KMS-11 (cell line): ENCODE measurements at regions not wholly inside any gene's neighbourhood (a gene's known extent, or its start where the extent isn't known, plus 50 kb on each side); places are given as distances from the start of the nearest gene placed in this dataset.

ENCODE experiments used
- H2AFZ ChIP-seq: fragments of 200-600 bp; sonication (generic); 2 replicates; pipeline ENCODE4 v1.6.1; 2016; ENCODE audit warnings: antibody characterized with exemption, mixed run types, low read depth
- H3K27ac ChIP-seq: fragments of 200-600 bp; sonication (generic); 2 replicates; pipeline ENCODE4 v1.6.1; 2016; ENCODE audit warnings: mild to moderate bottlenecking, mixed run types
- H3K27me3 ChIP-seq: fragments of 200-600 bp; sonication (generic); 2 replicates; pipeline ENCODE4 v1.6.1; 2017; ENCODE audit warnings: mild to moderate bottlenecking, low read depth, mixed run types, moderate library complexity; ENCODE audit not compliant: insufficient read depth
- H3K36me3 ChIP-seq: fragments of 200-600 bp; sonication (generic); 2 replicates; pipeline ENCODE4 v1.6.1; 2017; ENCODE audit warnings: mild to moderate bottlenecking, mixed run types; ENCODE audit not compliant: insufficient read depth
- H3K4me1 ChIP-seq: fragments of 200-600 bp; sonication (generic); 2 replicates; pipeline ENCODE4 v1.6.1; 2016; ENCODE audit warnings: mild to moderate bottlenecking, low read depth, mixed run types; ENCODE audit not compliant: poor library complexity, severe bottlenecking
- H3K4me2 ChIP-seq: fragments of 200-600 bp; sonication (generic); 2 replicates; pipeline ENCODE4 v1.7.0; 2016; ENCODE audit warnings: mild to moderate bottlenecking, mixed run types
- H3K4me3 ChIP-seq: fragments of 200-600 bp; sonication (generic); IDR thresholded peaks from 2 replicates; pipeline ENCODE4 v1.6.1; 2017; ENCODE audit warnings: low read depth, low read length, mixed read lengths; ENCODE audit not compliant: insufficient read depth
- H3K79me2 ChIP-seq: fragments of 200-600 bp; sonication (generic); 2 replicates; pipeline ENCODE4 v1.6.1; 2016; ENCODE audit warnings: low read depth, mixed run types; ENCODE audit not compliant: insufficient read depth
- H3K9ac ChIP-seq: fragments of 200-600 bp; sonication (generic); 2 replicates; pipeline ENCODE4 v1.6.1; 2016; ENCODE audit warnings: mild to moderate bottlenecking, mixed run types
- H4K20me1 ChIP-seq: fragments of 200-600 bp; sonication (generic); 2 replicates; pipeline ENCODE4 v1.6.1; 2016; ENCODE audit warnings: mild to moderate bottlenecking, mixed run types; ENCODE audit not compliant: insufficient read depth
- CTCF ChIP-seq: fragments of 200-600 bp; sonication (generic); conservative IDR thresholded peaks from 2 replicates; pipeline ENCODE4 v1.6.1; 2017; ENCODE audit warnings: low read depth, mild to moderate bottlenecking, antibody characterized with exemption, low read length, moderate library complexity, mixed read lengths

- no peaks in the 10 kb centered on the region for H3K27me3 ChIP-seq
- H3K4me1 ChIP-seq: no peaks in the 10 kb centered on the region
- H2AFZ ChIP-seq: no peak overlapping the region
- no peak overlapping the region for H3K4me2 ChIP-seq
- no peak overlapping the region for H3K9ac ChIP-seq
- H3K36me3 ChIP-seq: no peaks in the 10 kb centered on the region
- H4K20me1 ChIP-seq: no peaks in the 10 kb centered on the region
- TF ChIP-seq CTCF: no peak
- no peaks in the 10 kb centered on the region for H3K79me2 ChIP-seq
- no peak overlapping the region for H3K27ac ChIP-seq
- H3K4me3 ChIP-seq: no peak overlapping the region
Observed at GRCh38 chr6:101202867-101203374, 190.6 kb upstream of the GRIK2 start.

GRCh38 chr6:101203664-101204063, 189.8 kb upstream of the GRIK2 start:
- H4K20me1 ChIP-seq: no peaks in the 10 kb centered on the region
- H3K27me3 ChIP-seq: no peaks in the 10 kb centered on the region
- H3K9ac ChIP-seq: no peak overlapping the region
- H3K4me2 ChIP-seq: no peak overlapping the region
- H3K4me1 ChIP-seq: no peaks in the 10 kb centered on the region
- H3K4me3 ChIP-seq: no peak overlapping the region
- no peaks in the 10 kb centered on the region for H3K79me2 ChIP-seq
- H3K36me3 ChIP-seq: no peaks in the 10 kb centered on the region
- no peak overlapping the region for H2AFZ ChIP-seq
- TF ChIP-seq CTCF: no peak
- H3K27ac ChIP-seq: no peak overlapping the region

- H3K79me2 ChIP-seq: no peaks in the 10 kb centered on the region
- no peaks in the 10 kb centered on the region for H3K36me3 ChIP-seq
- no peak overlapping the region for H3K9ac ChIP-seq
- H3K4me1 ChIP-seq: no peaks in the 10 kb centered on the region
- no peak overlapping the region for H2AFZ ChIP-seq
- no peak overlapping the region for H3K27ac ChIP-seq
- no peak for TF ChIP-seq CTCF
- H4K20me1 ChIP-seq: no peaks in the 10 kb centered on the region
- no peaks in the 10 kb centered on the region for H3K27me3 ChIP-seq
- no peak overlapping the region for H3K4me3 ChIP-seq
- no peak overlapping the region for H3K4me2 ChIP-seq
Observed at GRCh38 chr6:101208152-101208551, 185.4 kb upstream of the GRIK2 start.

GRCh38 chr6:101212640-101213039, 180.9 kb upstream of the GRIK2 start:
- Histone ChIP-seq H3K4me1 (no peaks in the 10 kb centered on the region), H4K20me1 (no peaks in the 10 kb centered on the region), H3K4me3 (no peak overlapping the region), H3K27me3 (no peaks in the 10 kb centered on the region), H3K4me2 (no peak overlapping the region), H3K27ac (no peak overlapping the region), H3K79me2 (no peaks in the 10 kb centered on the region), H3K9ac (no peak overlapping the region), H2AFZ (no peak overlapping the region), H3K36me3 (no peaks in the 10 kb centered on the region)
- TF ChIP-seq CTCF: no peak
